ENCODE measurements at regions not wholly inside any gene's neighbourhood (a gene's known extent, or its start where the extent isn't known, plus 50 kb on each side); places are given as distances from the start of the nearest gene placed in this dataset.

- Histone ChIP-seq H3K4me1 (no peaks in the 10 kb centered on the region), H3K9me3 (no peaks in the 10 kb centered on the region), H3K27ac (no peak overlapping the region), H3K27me3 (peaks cover 0 to 20% of the 10 kb centered on the region in 2 donors), H3K4me3 (no peak overlapping the region), H3K36me3 (no peaks in the 10 kb centered on the region)
- intact Hi-C loops (cut with DNase I; ENCODE audit: low total_unique reads): no loop called here
- no peak for TF ChIP-seq CTCF (IDR thresholded peaks at IDR 0.05)
- DNase-seq: peak in 1 of 2 donors; percentile 10
These were observed 349.8 kb downstream of the TMEM121 start for GRCh38 chr14:105876158-105876557.

GRCh38 chr14:105876829-105877228, 350.4 kb downstream of the TMEM121 start:
- DNase-seq: peak in 1 of 2 donors; percentile 44
- no peak overlapping the region for H3K27ac ChIP-seq
- peaks cover 0 to 24% of the 10 kb centered on the region in 2 donors for H3K27me3 ChIP-seq
- H3K4me1 ChIP-seq: no peaks in the 10 kb centered on the region
- no peaks in the 10 kb centered on the region for H3K9me3 ChIP-seq
- no peak overlapping the region for H3K4me3 ChIP-seq
- H3K36me3 ChIP-seq: no peaks in the 10 kb centered on the region
- no peak for TF ChIP-seq CTCF (IDR thresholded peaks at IDR 0.05)
- intact Hi-C loops (cut with DNase I; ENCODE audit: low total_unique reads): no loop called here

GRCh38 chr14:105877645-105878044, 351.3 kb downstream of the TMEM121 start:
- H3K27me3 ChIP-seq: peaks cover 0 to 24% of the 10 kb centered on the region in 2 donors
- H3K4me3 ChIP-seq: no peak overlapping the region
- no peak overlapping the region for H3K27ac ChIP-seq
- H3K4me1 ChIP-seq: no peaks in the 10 kb centered on the region
- intact Hi-C loops (cut with DNase I; ENCODE audit: low total_unique reads): no loop called here
- DNase-seq: peak in 1 of 2 donors; percentile 13
- no peaks in the 10 kb centered on the region for H3K9me3 ChIP-seq
- no peak for TF ChIP-seq CTCF (IDR thresholded peaks at IDR 0.05)
- no peaks in the 10 kb centered on the region for H3K36me3 ChIP-seq

- TF ChIP-seq CTCF (IDR thresholded peaks at IDR 0.05): no peak
- intact Hi-C loops (cut with DNase I; ENCODE audit: low total_unique reads): no loop called here
- no peaks in the 10 kb centered on the region for H3K4me1 ChIP-seq
- no peak overlapping the region for H3K27ac ChIP-seq
- no peak overlapping the region for H3K4me3 ChIP-seq
- no peaks in the 10 kb centered on the region for H3K36me3 ChIP-seq
- peak; percentile 4 to 58 for DNase-seq
- peaks cover 0 to 25% of the 10 kb centered on the region in 2 donors for H3K27me3 ChIP-seq
- H3K9me3 ChIP-seq: no peaks in the 10 kb centered on the region
These were observed 351.7 kb downstream of the TMEM121 start for GRCh38 chr14:105878125-105878524.

GRCh38 chr14:105878554-105878953, 352.2 kb downstream of the TMEM121 start:
- no peaks in the 10 kb centered on the region for H3K4me1 ChIP-seq
- peak in 1 of 2 donors; percentile 47 for DNase-seq
- H3K36me3 ChIP-seq: no peaks in the 10 kb centered on the region
- no peak overlapping the region for H3K4me3 ChIP-seq
- no peak overlapping the region for H3K27ac ChIP-seq
- no peak for TF ChIP-seq CTCF (IDR thresholded peaks at IDR 0.05)
- peaks cover 0 to 29% of the 10 kb centered on the region in 2 donors for H3K27me3 ChIP-seq
- intact Hi-C loops (cut with DNase I; ENCODE audit: low total_unique reads): no loop called here
- no peaks in the 10 kb centered on the region for H3K9me3 ChIP-seq

- no peak overlapping the region for H3K27ac ChIP-seq
- intact Hi-C loops (cut with DNase I; ENCODE audit: low total_unique reads): no loop called here
- no peak for TF ChIP-seq CTCF (IDR thresholded peaks at IDR 0.05)
- H3K36me3 ChIP-seq: no peaks in the 10 kb centered on the region
- no peak overlapping the region for H3K4me3 ChIP-seq
- no peaks in the 10 kb centered on the region for H3K4me1 ChIP-seq
- no peak for DNase-seq
- H3K9me3 ChIP-seq: no peaks in the 10 kb centered on the region
- H3K27me3 ChIP-seq: peaks cover 0 to 29% of the 10 kb centered on the region in 2 donors
These were observed 353.1 kb downstream of the TMEM121 start for GRCh38 chr14:105879503-105879866.

All from tibial artery (tissue), 4 donors.